Thyroid gland (tissue), 4 donors: ENCODE measurements at regions not wholly inside any gene's neighbourhood (a gene's known extent, or its start where the extent isn't known, plus 50 kb on each side); places are given as distances from the start of the nearest gene placed in this dataset.

Experiments
- DNase-seq, 2 donors: peaks; one replicate each; pipeline ENCODE4 v3.0.0-alpha.2; 2019
- H3K27ac ChIP-seq, 3 donors: fragments of 200-600 bp; sonication (generic); 1 replicate in 2 of 3; 2 replicates in 1 of 3; pipeline ENCODE4 v1.5.1; 2016 to 2019; ENCODE audit warnings: mild to moderate bottlenecking in 1 of 3, moderate library complexity in 1 of 3
- H3K27me3 ChIP-seq: fragments of 200-600 bp; sonication (generic); one replicate; pipeline ENCODE4 v1.5.1; 2019
- H3K36me3 ChIP-seq, 2 donors: fragments of 200-600 bp; sonication (generic); one replicate each; pipeline ENCODE4 v1.5.1; 2016 to 2019
- H3K4me1 ChIP-seq, 2 donors: fragments of 200-600 bp; sonication (generic); one replicate each; pipeline ENCODE4 v1.5.1; 2017 to 2019
- H3K4me3 ChIP-seq, 3 donors: fragments of 200-600 bp; sonication (generic); replicated peaks in 1 of 3; 1 replicate in 2 of 3; 2 replicates in 1 of 3; pipeline ENCODE4 v1.5.1; 2016; ENCODE audit warnings: mild to moderate bottlenecking in 1 of 3
- H3K9me3 ChIP-seq: fragments of 200-600 bp; sonication (generic); one replicate; pipeline ENCODE4 v1.5.1; 2017
- POLR2A ChIP-seq, 2 donors: fragments of 450-650 bp; IDR thresholded peaks; one replicate each; pipeline ENCODE4 v1.6.1; 2017; ENCODE audit warnings: antibody characterized with exemption in 2 of 2, mild to moderate bottlenecking in 2 of 2, moderate library complexity in 1 of 2
- WGBS, 2 donors: methylation state at CpG; one replicate each; pipeline ENCODE4 v1.1.5; 2017; 5-methylcytosine and 5-hydroxymethylcytosine counted together
- intact Hi-C: fragments of 100-400 bp; cut with DNase I; formaldehyde crosslinking; loops from one replicate; pipeline ENCODE4 v1.15.1; 2023
- TF ChIP-seq, protein P1 (sequence below), 6 experiments: fragments of 200-600 bp in 3 of 6; fragments of 450-650 bp in 3 of 6; sonication (generic) in 3 of 6; IDR thresholded peaks; one replicate each; pipeline ENCODE4 v1.5.1; 2016 to 2019; ENCODE audit warnings: antibody characterized with exemption in 6 of 6, mild to moderate bottlenecking in 2 of 6, inconsistent platforms in 1 of 6, moderate library complexity in 1 of 6

GRCh38 chr9:698954-699353 is 142.5 kb upstream of the DMRT1 start:
- no peak overlapping the region for H3K4me3 ChIP-seq
- peak overlapping the region in 2 of 3 donors; percentile 41 to 99 for H3K27ac ChIP-seq
- H3K27me3 ChIP-seq = no peaks in the 10 kb centered on the region
- H3K9me3 ChIP-seq = no peaks in the 10 kb centered on the region
- intact Hi-C loops = loop anchor here (10.0 kb wide), 1 partner anchor 54 kb away; no protein-coding TSS in a partner anchor
- peaks cover 40 to 71% of the 10 kb centered on the region in 2 donors for H3K4me1 ChIP-seq
- no peak for DNase-seq
- no peak for TF ChIP-seq POLR2A (IDR thresholded peaks at IDR 0.05)
- TF ChIP-seq, protein P1, sequence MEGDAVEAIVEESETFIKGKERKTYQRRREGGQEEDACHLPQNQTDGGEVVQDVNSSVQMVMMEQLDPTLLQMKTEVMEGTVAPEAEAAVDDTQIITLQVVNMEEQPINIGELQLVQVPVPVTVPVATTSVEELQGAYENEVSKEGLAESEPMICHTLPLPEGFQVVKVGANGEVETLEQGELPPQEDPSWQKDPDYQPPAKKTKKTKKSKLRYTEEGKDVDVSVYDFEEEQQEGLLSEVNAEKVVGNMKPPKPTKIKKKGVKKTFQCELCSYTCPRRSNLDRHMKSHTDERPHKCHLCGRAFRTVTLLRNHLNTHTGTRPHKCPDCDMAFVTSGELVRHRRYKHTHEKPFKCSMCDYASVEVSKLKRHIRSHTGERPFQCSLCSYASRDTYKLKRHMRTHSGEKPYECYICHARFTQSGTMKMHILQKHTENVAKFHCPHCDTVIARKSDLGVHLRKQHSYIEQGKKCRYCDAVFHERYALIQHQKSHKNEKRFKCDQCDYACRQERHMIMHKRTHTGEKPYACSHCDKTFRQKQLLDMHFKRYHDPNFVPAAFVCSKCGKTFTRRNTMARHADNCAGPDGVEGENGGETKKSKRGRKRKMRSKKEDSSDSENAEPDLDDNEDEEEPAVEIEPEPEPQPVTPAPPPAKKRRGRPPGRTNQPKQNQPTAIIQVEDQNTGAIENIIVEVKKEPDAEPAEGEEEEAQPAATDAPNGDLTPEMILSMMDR (IDR thresholded peaks at IDR 0.05) = no peak
- 93 to 94% methylated on average over 6 of the region's 6 CpGs for WGBS, 2 donors
- H3K36me3 ChIP-seq = no peaks in the 10 kb centered on the region

GRCh38 chr9:699396-699795 is 142.1 kb upstream of the DMRT1 start:
- no peak for DNase-seq
- Histone ChIP-seq H3K4me1 (peaks cover 37 to 66% of the 10 kb centered on the region in 2 donors), H3K27ac (peak overlapping the region in 2 of 3 donors; percentile 41 to 99), H3K9me3 (no peaks in the 10 kb centered on the region), H3K4me3 (no peak overlapping the region), H3K27me3 (no peaks in the 10 kb centered on the region), H3K36me3 (no peaks in the 10 kb centered on the region)
- no peak for TF ChIP-seq POLR2A (IDR thresholded peaks at IDR 0.05)
- TF ChIP-seq, protein P1 (IDR thresholded peaks at IDR 0.05) = no peak
- 73 to 77% methylated on average over 1 of the region's 1 CpG for WGBS, 2 donors
- intact Hi-C loops = loop anchor here (10.0 kb wide), 1 partner anchor 55 kb away; no protein-coding TSS in a partner anchor

DNA sequence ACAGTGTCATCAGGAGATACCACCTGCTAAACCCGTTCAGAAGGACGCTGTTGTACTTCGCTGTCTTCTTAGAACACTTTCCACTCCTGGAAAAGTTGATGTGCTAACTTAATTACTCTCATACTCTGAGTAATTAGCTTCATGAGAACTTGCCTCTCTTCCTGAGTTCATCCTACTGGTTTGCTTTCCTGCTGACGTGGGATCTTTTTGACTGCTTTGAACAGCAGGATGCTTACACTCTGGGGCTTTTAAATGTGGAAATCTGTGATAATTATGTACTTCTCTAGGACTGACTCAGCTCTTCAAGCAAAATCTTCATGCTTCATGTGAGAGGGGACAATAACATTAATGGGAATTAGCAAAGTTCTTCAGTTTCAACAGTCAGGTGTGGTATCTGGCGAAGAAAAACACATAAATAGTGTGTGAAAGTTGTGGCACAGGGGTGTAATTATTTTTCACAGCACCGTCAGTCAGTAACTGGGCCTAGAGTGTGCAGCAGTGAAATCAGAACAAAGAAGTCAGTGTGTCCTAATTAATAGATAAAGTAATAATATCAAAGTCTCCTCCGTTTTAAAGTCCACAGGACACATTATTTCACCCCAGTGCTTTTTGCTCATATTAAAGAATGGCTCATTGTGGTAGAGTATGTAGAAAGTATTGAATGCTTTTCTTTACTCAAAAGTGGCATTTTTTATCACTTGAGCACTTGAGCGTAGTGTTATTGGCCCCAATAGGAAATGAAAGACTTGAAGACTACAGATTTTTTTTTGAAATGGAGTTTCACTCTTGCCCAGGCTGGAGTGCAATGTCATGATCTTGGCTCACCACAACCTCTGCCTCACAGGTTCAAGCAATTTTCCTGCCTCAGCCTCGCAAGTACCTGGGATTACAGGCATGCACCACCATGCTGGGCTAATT is 140.9 kb upstream of the DMRT1 start:
- 87 to 91% methylated on average over 9 of the region's 9 CpGs for WGBS, 2 donors
- Histone ChIP-seq H3K9me3 (no peaks in the 10 kb centered on the region), H3K36me3 (no peaks in the 10 kb centered on the region), H3K4me1 (peaks cover 25 to 56% of the 10 kb centered on the region in 2 donors), H3K27ac (peak overlapping the region in 2 of 3 donors; percentile 41 to 99), H3K4me3 (no peak overlapping the region), H3K27me3 (no peaks in the 10 kb centered on the region)
- no peak for DNase-seq
- TF ChIP-seq, protein P1 (IDR thresholded peaks at IDR 0.05) = no peak
- no peak for TF ChIP-seq POLR2A (IDR thresholded peaks at IDR 0.05)
- intact Hi-C loops = no loop called here

DNA sequence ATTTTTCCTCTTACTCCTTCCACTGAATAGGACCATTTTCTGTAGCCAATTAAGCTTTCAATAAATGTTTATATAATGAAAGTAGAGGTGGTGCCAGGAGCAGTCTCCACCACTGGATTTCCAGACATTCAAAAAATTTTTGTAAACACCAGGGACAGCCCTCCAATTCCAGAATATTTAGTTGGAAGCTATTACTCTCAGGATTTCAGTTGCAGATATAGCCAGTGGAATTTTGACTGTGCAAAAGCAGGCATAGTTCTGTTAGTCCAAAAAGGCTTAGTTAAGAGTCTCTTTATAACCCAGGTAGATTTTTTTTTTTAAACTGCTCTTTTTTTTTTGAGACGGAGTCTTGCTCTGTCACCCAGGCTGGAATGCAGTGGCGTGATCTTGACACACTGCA is 138.1 kb upstream of the DMRT1 start:
- WGBS, 2 donors = 75 to 77% methylated on average over 2 of the region's 2 CpGs
- H3K27ac ChIP-seq = peak overlapping the region in 2 of 3 donors; percentile 20 to 78
- no peaks in the 10 kb centered on the region for H3K9me3 ChIP-seq
- no peaks in the 10 kb centered on the region for H3K36me3 ChIP-seq
- intact Hi-C loops = no loop called here
- H3K4me3 ChIP-seq = no peak overlapping the region
- no peaks in the 10 kb centered on the region for H3K27me3 ChIP-seq
- DNase-seq = no peak
- H3K4me1 ChIP-seq = peaks cover 21 to 41% of the 10 kb centered on the region in 2 donors
- TF ChIP-seq, protein P1 (IDR thresholded peaks at IDR 0.05) = no peak
- TF ChIP-seq POLR2A (IDR thresholded peaks at IDR 0.05) = peak in 1 of 2 donors; percentile 21

DNA sequence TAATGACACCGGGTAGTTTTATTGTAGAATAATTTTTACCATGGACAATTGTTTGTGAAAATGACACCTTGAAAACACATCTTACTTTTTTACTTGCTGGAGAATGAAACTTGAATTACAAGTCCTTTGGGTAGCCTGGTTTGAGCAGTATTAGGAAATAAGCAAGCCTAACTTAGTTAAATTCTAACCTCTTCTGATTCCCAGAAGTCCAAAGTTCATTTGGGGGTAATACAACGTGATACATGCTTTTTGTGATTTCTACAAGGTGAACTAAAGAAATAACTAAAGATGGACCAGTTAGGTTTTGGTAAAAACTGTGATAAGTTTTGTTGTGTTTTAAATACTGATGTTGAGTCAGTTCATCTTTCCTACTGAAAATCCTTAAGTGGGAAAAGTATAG is 135.4 kb upstream of the DMRT1 start:
- Histone ChIP-seq H3K27ac (peak overlapping the region; percentile 96 to 98 (median 97)), H3K4me1 (peaks cover 20 to 34% of the 10 kb centered on the region in 2 donors), H3K4me3 (peak overlapping the region in 1 of 3 donors; percentile 57), H3K27me3 (no peaks in the 10 kb centered on the region), H3K9me3 (no peaks in the 10 kb centered on the region), H3K36me3 (peaks cover 3 to 5% of the 10 kb centered on the region in 2 donors)
- intact Hi-C loops = no loop called here
- DNase-seq = no peak
- TF ChIP-seq, protein P1 (IDR thresholded peaks at IDR 0.05) = no peak
- no peak for TF ChIP-seq POLR2A (IDR thresholded peaks at IDR 0.05)
- 62 to 75% methylated on average over 2 of the region's 2 CpGs for WGBS, 2 donors
